H1 (cell line): ENCODE measurements at regions not wholly inside any gene's neighbourhood (a gene's known extent, or its start where the extent isn't known, plus 50 kb on each side); places are given as distances from the start of the nearest gene placed in this dataset.

ENCODE experiments used
- CTCF ChIA-PET: fragments of 300-600 bp; sonication (Branson Sonifier 250); formaldehyde crosslinking; loops from one replicate; lab custom pipeline; 2021; ENCODE audit not compliant: partially characterized antibody; lab: Charles Lee
- POLR2A ChIA-PET: fragments of 300-600 bp; sonication (Branson Sonifier 250); formaldehyde crosslinking; loops from one replicate; lab custom pipeline; 2021; ENCODE audit warnings: inconsistent platforms; ENCODE audit not compliant: partially characterized antibody; lab: Charles Lee
- DNase-seq, 2 experiments: peaks; one replicate each; pipeline versions ENCODE4 v3.0.0 to v3.0.0-alpha.2; 2010 to 2022; ENCODE audit warnings: low spot score in 2 of 2, low read depth in 1 of 2, mixed read lengths in 1 of 2
- FAIRE-seq: peaks from 2 replicates; lab custom pipeline; 2011; peaks lifted over from hg19 to GRCh38; lab: Jason Lieb, UNC
- H2AFZ ChIP-seq: 2 replicates; pipeline ENCODE4 v1.8.1; 2012; ENCODE audit warnings: low read length, inconsistent platforms
- H2AK5ac ChIP-seq: 2 replicates; pipeline ENCODE4 v1.6.1; 2013; ENCODE audit warnings: low read depth, low read length
- H2BK120ac ChIP-seq: replicated peaks from 2 replicates; pipeline ENCODE3; 2013; ENCODE audit warnings: low read depth, low read length, inconsistent platforms
- H2BK12ac ChIP-seq: 2 replicates; pipeline ENCODE4 v1.6.1; 2013; ENCODE audit warnings: low read depth, low read length
- H2BK15ac ChIP-seq: 2 replicates; pipeline ENCODE4 v1.6.1; 2013; ENCODE audit warnings: low read length
- H2BK20ac ChIP-seq: 2 replicates; pipeline ENCODE4 v1.6.1; 2013; ENCODE audit warnings: low read length
- H2BK5ac ChIP-seq: 2 replicates; pipeline ENCODE4 v1.6.1; 2013; ENCODE audit warnings: low read depth, low read length
- H3K14ac ChIP-seq: 2 replicates; pipeline ENCODE4 v1.6.1; 2013; ENCODE audit warnings: inconsistent platforms; ENCODE audit not compliant: insufficient read length
- H3K18ac ChIP-seq: 2 replicates; pipeline ENCODE4 v1.6.1; 2013; ENCODE audit warnings: low read length; ENCODE audit errors: extremely low read depth
- H3K23ac ChIP-seq: 2 replicates; pipeline ENCODE4 v1.6.1; 2013; ENCODE audit warnings: inconsistent platforms; ENCODE audit not compliant: insufficient read length
- H3K23me2 ChIP-seq: 2 replicates; pipeline ENCODE4 v1.6.1; 2013; ENCODE audit warnings: low read depth, low read length
- H3K27ac ChIP-seq: 2 replicates; pipeline ENCODE4 v1.6.1; 2011; ENCODE audit warnings: low read depth, low read length, inconsistent platforms
- H3K27me3 ChIP-seq, 4 experiments: replicated peaks in 1 of 4; 1 replicate in 1 of 4; 2 replicates in 3 of 4; pipeline versions ENCODE4 v1.6.1 to v1.8.1; 2011 to 2013; ENCODE audit warnings: low read length in 3 of 4, mild to moderate bottlenecking in 3 of 4, inconsistent platforms in 2 of 4, mixed read lengths in 2 of 4, moderate library complexity in 1 of 4; ENCODE audit not compliant: control insufficient read depth in 3 of 4, insufficient read depth in 3 of 4; ENCODE audit errors: extremely low read depth in 1 of 4
- H3K36me3 ChIP-seq, 4 experiments: 2 replicates each; pipeline versions ENCODE4 v1.6.1 to v1.8.1; 2011 to 2013; ENCODE audit warnings: mild to moderate bottlenecking in 4 of 4, low read length in 3 of 4, moderate library complexity in 2 of 4, control low read depth in 1 of 4, inconsistent platforms in 1 of 4; ENCODE audit not compliant: insufficient read depth in 4 of 4, control insufficient read depth in 2 of 4
- H3K4ac ChIP-seq: replicated peaks from 2 replicates; pipeline ENCODE3; 2013; ENCODE audit warnings: low read length, low read depth, mixed read lengths, inconsistent platforms; ENCODE audit not compliant: insufficient read length
- H3K4me1 ChIP-seq, 4 experiments: replicated peaks in 1 of 4; 1 replicate in 1 of 4; 2 replicates in 3 of 4; pipeline versions ENCODE4 v1.6.1 to v1.8.1; 2011 to 2013; ENCODE audit warnings: low read length in 3 of 4, inconsistent platforms in 2 of 4, mixed read lengths in 1 of 4; ENCODE audit not compliant: insufficient read depth in 4 of 4, control insufficient read depth in 3 of 4
- H3K4me2 ChIP-seq, 2 experiments: 2 replicates each; pipeline versions ENCODE4 v1.6.1 to v1.8.1; 2011 to 2013; ENCODE audit warnings: low read depth in 2 of 2, low read length in 2 of 2, control low read depth in 1 of 2, inconsistent platforms in 1 of 2, mild to moderate bottlenecking in 1 of 2; ENCODE audit not compliant: insufficient read depth in 1 of 2
- H3K4me3 ChIP-seq, 4 experiments: fragments of 200-600, 300-600 bp in 1 of 4; sonication (generic), shearing (Covaris generic), sonication (Bioruptor Twin) in 1 of 4; 2 replicates each; pipeline versions ENCODE4 v1.5.1 to v1.8.1; 2011 to 2016; ENCODE audit warnings: low read length in 4 of 4, low read depth in 3 of 4, control low read depth in 2 of 4, inconsistent platforms in 2 of 4, mild to moderate bottlenecking in 2 of 4, mixed read lengths in 1 of 4, moderate library complexity in 1 of 4; ENCODE audit not compliant: insufficient read depth in 2 of 4; ENCODE audit errors: extremely low read depth in 1 of 4
- H3K56ac ChIP-seq: replicated peaks from 2 replicates; pipeline ENCODE3; 2013; ENCODE audit warnings: low read depth, mild to moderate bottlenecking, mixed read lengths, low read length, inconsistent platforms; ENCODE audit not compliant: insufficient read length
- H3K79me1 ChIP-seq: 2 replicates; pipeline ENCODE4 v1.6.1; 2013; ENCODE audit warnings: low read depth, low read length, control low read depth
- H3K79me2 ChIP-seq, 2 experiments: 2 replicates each; pipeline versions ENCODE4 v1.6.1 to v1.8.1; 2012 to 2013; ENCODE audit warnings: low read length in 2 of 2, mild to moderate bottlenecking in 2 of 2, inconsistent platforms in 1 of 2; ENCODE audit not compliant: insufficient read depth in 2 of 2, control insufficient read depth in 1 of 2
- H3K9ac ChIP-seq, 4 experiments: replicated peaks in 1 of 4; 1 replicate in 1 of 4; 2 replicates in 3 of 4; pipeline versions ENCODE4 v1.6.1 to v1.8.1; 2011 to 2013; ENCODE audit warnings: low read depth in 3 of 4, low read length in 3 of 4, control low read depth in 2 of 4, mild to moderate bottlenecking in 2 of 4, moderate library complexity in 2 of 4, inconsistent platforms in 1 of 4; ENCODE audit errors: extremely low read depth in 1 of 4
- H3K9me3 ChIP-seq, 2 experiments: 2 replicates each; pipeline versions ENCODE4 v1.6.1 to v1.8.1; 2012 to 2013; ENCODE audit warnings: mild to moderate bottlenecking in 2 of 2, moderate library complexity in 2 of 2, control low read depth in 1 of 2, inconsistent platforms in 1 of 2, low read depth in 1 of 2, low read length in 1 of 2, mixed read lengths in 1 of 2; ENCODE audit not compliant: insufficient read depth in 2 of 2
- H4K20me1 ChIP-seq, 2 experiments: replicated peaks in 1 of 2; 2 replicates each; pipeline versions ENCODE3 to v1.8.1; 2011 to 2013; ENCODE audit warnings: inconsistent platforms in 2 of 2, low read length in 2 of 2, mild to moderate bottlenecking in 1 of 2; ENCODE audit not compliant: insufficient read depth in 2 of 2, control insufficient read depth in 1 of 2
- H4K5ac ChIP-seq: 2 replicates; pipeline ENCODE4 v1.6.1; 2013; ENCODE audit warnings: low read length, low read depth, mixed read lengths, inconsistent platforms; ENCODE audit not compliant: insufficient read length
- H4K8ac ChIP-seq: 2 replicates; pipeline ENCODE4 v1.8.0; 2013; ENCODE audit warnings: mild to moderate bottlenecking, moderate library complexity, low read length, inconsistent platforms; ENCODE audit not compliant: insufficient read depth; ENCODE audit errors: extremely low read depth
- H4K91ac ChIP-seq: replicated peaks from 2 replicates; pipeline ENCODE3; 2013; ENCODE audit warnings: low read length, mixed read lengths, inconsistent platforms; ENCODE audit not compliant: insufficient read length
- BACH1 ChIP-seq: IDR thresholded peaks from 2 replicates; pipeline ENCODE4 v1.6.1; 2012; ENCODE audit warnings: low read length, improper control_type of control experiment
- RXRA ChIP-seq: IDR thresholded peaks from 2 replicates; pipeline ENCODE4 v1.6.1; 2011; ENCODE audit warnings: low read depth, mild to moderate bottlenecking, low read length, moderate library complexity; ENCODE audit not compliant: insufficient read depth
- TBP ChIP-seq: IDR thresholded peaks from 2 replicates; pipeline ENCODE4 v1.6.1; 2011; ENCODE audit warnings: low read depth, low read length, improper control_type of control experiment
- WGBS, 2 experiments: shearing (Covaris generic) in 1 of 2; methylation state at CpG; one replicate each; pipeline versions ENCODE4 v1.1.6 to v1.1.7; 2013 to 2015; ENCODE audit warnings: low lambda C conversion rate in 2 of 2, mixed read lengths in 2 of 2, inconsistent platforms in 1 of 2, low coverage in 1 of 2, missing lambda C conversion rate in 1 of 2; ENCODE audit not compliant: insufficient replicate concordance in 2 of 2, insufficient coverage in 1 of 2, insufficient read length in 1 of 2; ENCODE audit errors: extremely low coverage in 1 of 2, missing lambda C conversion rate in 1 of 2; 5-methylcytosine and 5-hydroxymethylcytosine counted together

DNA sequence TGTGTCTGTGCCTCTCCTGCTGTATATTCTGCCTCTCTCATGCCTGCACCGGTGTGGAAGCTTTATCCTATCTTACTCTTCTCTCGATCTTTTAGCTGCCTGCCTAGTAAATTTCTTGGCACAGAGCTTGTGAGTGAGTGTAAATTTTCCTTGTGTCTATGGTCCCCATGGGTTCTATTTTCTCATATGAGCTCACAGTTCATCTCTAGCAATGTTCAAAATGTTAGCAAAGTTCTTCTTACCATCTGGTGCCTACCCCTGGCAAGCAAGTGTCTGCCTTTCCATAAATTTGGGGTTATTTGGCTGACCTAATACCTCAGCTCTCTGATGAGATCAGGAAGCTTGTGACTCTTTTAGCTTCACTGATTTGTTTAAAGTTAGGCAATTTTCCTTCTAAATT is 572.1 kb upstream of the BRINP3 start:
- no peak overlapping the region for H3K56ac ChIP-seq
- H3K9ac ChIP-seq, result no peak overlapping the region
- H3K27ac ChIP-seq, result no peak overlapping the region
- H3K23ac ChIP-seq, result no peak overlapping the region
- no peaks in the 10 kb centered on the region for H3K23me2 ChIP-seq
- no peaks in the 10 kb centered on the region for H4K20me1 ChIP-seq
- no peak overlapping the region for H2AK5ac ChIP-seq
- no peaks in the 10 kb centered on the region for H3K27me3 ChIP-seq
- TF ChIP-seq BACH1 (no peak), RXRA (no peak), TBP (no peak)
- CTCF ChIA-PET, result no interaction called here
- no peak overlapping the region for H2BK12ac ChIP-seq
- no peak overlapping the region for H3K4me3 ChIP-seq
- no peak overlapping the region for H3K4me2 ChIP-seq
- no peaks in the 10 kb centered on the region for H3K4me1 ChIP-seq
- no peak for DNase-seq
- no peak overlapping the region for H3K4ac ChIP-seq
- H3K36me3 ChIP-seq, result no peaks in the 10 kb centered on the region
- no peaks in the 10 kb centered on the region for H3K9me3 ChIP-seq
- no peak overlapping the region for H2BK15ac ChIP-seq
- 91% methylated on average over 2 of the region's 2 CpGs; no CpG with 5 or more reads in 1 of the 2 experiments for WGBS, 2 experiments
- H2BK20ac ChIP-seq, result no peak overlapping the region
- no peak for FAIRE-seq
- POLR2A ChIA-PET, result no interaction called here
- no peak overlapping the region for H4K91ac ChIP-seq
- H2BK5ac ChIP-seq, result no peak overlapping the region
- H2BK120ac ChIP-seq, result no peak overlapping the region
- H3K79me2 ChIP-seq, result no peaks in the 10 kb centered on the region
- H2AFZ ChIP-seq, result no peak overlapping the region
- no peak overlapping the region for H3K14ac ChIP-seq
- no peak overlapping the region for H4K5ac ChIP-seq
- no peak overlapping the region for H3K18ac ChIP-seq
- H4K8ac ChIP-seq, result no peak overlapping the region
- H3K79me1 ChIP-seq, result no peaks in the 10 kb centered on the region
